ENCODE measurements at regions not wholly inside any gene's neighbourhood (a gene's known extent, or its start where the extent isn't known, plus 50 kb on each side); places are given as distances from the start of the nearest gene placed in this dataset.

- no peak for TF ChIP-seq CTCF (IDR thresholded peaks at IDR 0.05; ENCODE audit: extremely low read depth in 1 of 2, insufficient read depth in 1 of 2, low read depth in 1 of 2, low read length in 2 of 2)
- no peak for TF ChIP-seq POLR2AphosphoS5 (IDR thresholded peaks at IDR 0.05; ENCODE audit: insufficient read depth, low read depth, low read length)
These were observed 1745.3 kb downstream of the MRPL39 start for GRCh38 chr21:23861911-23862504.

All from endothelial cell of umbilical vein (primary cell).